HEK293T (cell line): ENCODE measurements at regions not wholly inside any gene's neighbourhood (a gene's known extent, or its start where the extent isn't known, plus 50 kb on each side); places are given as distances from the start of the nearest gene placed in this dataset.
A peak's percentile ranks its signal among the peaks of the same experiment; 100 is the strongest.

Experiments used
- CTCF ChIA-PET: fragments of 350-600 bp; formaldehyde crosslinking; extraction: SDS; loops from one replicate; lab custom pipeline; 2021; ENCODE audit warnings: antibody characterized with exemption, inconsistent platforms; lab: Yijun Ruan, JAX
- POLR2A ChIA-PET: fragments of 350-600 bp; formaldehyde crosslinking; extraction: SDS; loops from one replicate; lab custom pipeline; 2020; ENCODE audit warnings: antibody characterized with exemption, inconsistent platforms; lab: Yijun Ruan, JAX
- DNase-seq: peaks from one replicate; pipeline ENCODE4 v3.0.0; 2012; ENCODE audit warnings: mixed read lengths; ENCODE audit errors: extremely low spot score
- ARNT ChIP-seq: fragments of 450-650 bp; IDR thresholded peaks from 2 replicates; pipeline ENCODE4 v1.6.1; 2017; ENCODE audit warnings: mild to moderate bottlenecking
- BHLHE40 ChIP-seq: fragments of 450-650 bp; IDR thresholded peaks from 2 replicates; pipeline ENCODE4 v1.6.1; 2016; ENCODE audit warnings: mild to moderate bottlenecking, moderate library complexity, borderline replicate concordance
- CTBP1 ChIP-seq: fragments of 450-650 bp; IDR thresholded peaks from 2 replicates; pipeline ENCODE4 v1.6.1; 2016; ENCODE audit warnings: borderline replicate concordance
- ELF4 ChIP-seq: fragments of 450-650 bp; IDR thresholded peaks from 2 replicates; pipeline ENCODE4 v1.6.1; 2017; ENCODE audit warnings: antibody characterized with exemption
- FOXA1 ChIP-seq: fragments of 450-650 bp; IDR thresholded peaks from 2 replicates; pipeline ENCODE4 v1.6.1; 2016; ENCODE audit warnings: mild to moderate bottlenecking
- FOXK2 ChIP-seq: fragments of 450-650 bp; IDR thresholded peaks from 2 replicates; pipeline ENCODE4 v1.6.1; 2016; ENCODE audit warnings: mild to moderate bottlenecking
- FOXM1 ChIP-seq: fragments of 450-650 bp; IDR thresholded peaks from 2 replicates; pipeline ENCODE4 v1.6.1; 2017; ENCODE audit warnings: mild to moderate bottlenecking, borderline replicate concordance
- HDGF ChIP-seq: fragments of 450-650 bp; IDR thresholded peaks from 2 replicates; pipeline ENCODE4 v1.6.1; 2017; ENCODE audit warnings: antibody characterized with exemption, borderline replicate concordance
- L3MBTL2 ChIP-seq: fragments of 450-650 bp; conservative IDR thresholded peaks from 2 replicates; pipeline ENCODE4 v1.6.1; 2016; ENCODE audit warnings: mild to moderate bottlenecking
- LEF1 ChIP-seq: fragments of 450-650 bp; IDR thresholded peaks from 2 replicates; pipeline ENCODE4 v1.6.1; 2017; ENCODE audit warnings: mild to moderate bottlenecking, borderline replicate concordance
- NFRKB ChIP-seq: fragments of 450-650 bp; IDR thresholded peaks from 2 replicates; pipeline ENCODE4 v1.6.1; 2016; ENCODE audit warnings: mild to moderate bottlenecking, moderate library complexity
- PKNOX1 ChIP-seq: fragments of 450-650 bp; IDR thresholded peaks from 2 replicates; pipeline ENCODE4 v1.6.1; 2016
- SP1 ChIP-seq: fragments of 450-650 bp; IDR thresholded peaks from 2 replicates; pipeline ENCODE4 v1.6.1; 2017
- SUZ12 ChIP-seq: fragments of 450-650 bp; IDR thresholded peaks from 2 replicates; pipeline ENCODE4 v1.6.1; 2016; ENCODE audit warnings: mild to moderate bottlenecking
- TARDBP ChIP-seq: fragments of 450-650 bp; IDR thresholded peaks from 2 replicates; pipeline ENCODE4 v1.6.1; 2016
- ZNF384 ChIP-seq: fragments of 450-650 bp; IDR thresholded peaks from 2 replicates; pipeline ENCODE4 v1.6.1; 2016

- POLR2A ChIA-PET, result interaction anchor here (0.8 kb wide), 1 partner anchor 13 kb away, joined by 4 read pairs; no protein-coding TSS in a partner anchor
- CTCF ChIA-PET, result no interaction called here
- TF ChIP-seq L3MBTL2 (no peak), SUZ12 (no peak)
- DNase-seq, result no peak
Observed at GRCh38 chr6:105510746-105511145, 107.9 kb upstream of the PREP start.

- TF ChIP-seq NFRKB, result no peak
- TF ChIP-seq FOXK2, result no peak
- TF ChIP-seq PKNOX1, result no peak
- no peak for TF ChIP-seq SP1
- TF ChIP-seq TARDBP, result no peak
- no peak for TF ChIP-seq ARNT
- TF ChIP-seq ELF4, result no peak
- no peak for TF ChIP-seq HDGF
- TF ChIP-seq FOXM1, result no peak
- TF ChIP-seq LEF1, result no peak
- TF ChIP-seq CTBP1, result no peak
- no peak for TF ChIP-seq SUZ12
- no peak for TF ChIP-seq FOXA1
- TF ChIP-seq BHLHE40, result no peak
- TF ChIP-seq L3MBTL2, result no peak
- TF ChIP-seq ZNF384, result no peak
- ChIA-PET CTCF (interaction anchor here (1.0 kb wide), 1 partner anchor 21 kb away, joined by 3 read pairs; no protein-coding TSS in a partner anchor), POLR2A (interaction anchor here (0.8 kb wide), 1 partner anchor 12 kb away, joined by 4 read pairs; no protein-coding TSS in a partner anchor)
- peak; percentile 19 for DNase-seq
Observed at GRCh38 chr6:105509506-105510331, 106.8 kb upstream of the PREP start.

- DNase-seq, result no peak
- TF ChIP-seq FOXK2, result no peak
- no peak for TF ChIP-seq ZNF384
- no peak for TF ChIP-seq CTBP1
- TF ChIP-seq PKNOX1, result no peak
- no peak for TF ChIP-seq SP1
- TF ChIP-seq ARNT, result no peak
- no peak for TF ChIP-seq NFRKB
- TF ChIP-seq ELF4, result no peak
- no peak for TF ChIP-seq FOXM1
- no peak for TF ChIP-seq FOXA1
- no peak for TF ChIP-seq BHLHE40
- no peak for TF ChIP-seq L3MBTL2
- ChIA-PET POLR2A (no interaction called here), CTCF (no interaction called here)
Observed at GRCh38 chr6:105507811-105508210, 104.9 kb upstream of the PREP start.

- ChIA-PET POLR2A (no interaction called here), CTCF (no interaction called here)
- no peak for TF ChIP-seq ZNF384
- DNase-seq, result no peak
Observed at GRCh38 chr6:105504706-105505105, 101.8 kb upstream of the PREP start.

- ChIA-PET CTCF (interaction anchor here (0.6 kb wide), 1 partner anchor 332 kb away, joined by 3 read pairs; no protein-coding TSS in a partner anchor), POLR2A (no interaction called here)
- no peak for DNase-seq
- TF ChIP-seq SP1, result no peak
- TF ChIP-seq FOXM1, result no peak
- TF ChIP-seq TARDBP, result no peak
- no peak for TF ChIP-seq NFRKB
- TF ChIP-seq LEF1, result no peak
- no peak for TF ChIP-seq FOXA1
- TF ChIP-seq HDGF, result no peak
- no peak for TF ChIP-seq SUZ12
- TF ChIP-seq FOXK2, result no peak
- no peak for TF ChIP-seq ELF4
- no peak for TF ChIP-seq CTBP1
- TF ChIP-seq PKNOX1, result no peak
Observed at GRCh38 chr6:105503641-105504040, 100.8 kb upstream of the PREP start.

- TF ChIP-seq TARDBP (no peak), ZNF384 (no peak), FOXM1 (no peak), NFRKB (no peak), BHLHE40 (no peak), FOXK2 (no peak), CTBP1 (no peak), SP1 (no peak), ELF4 (no peak), HDGF (no peak), LEF1 (no peak)
- ChIA-PET POLR2A (no interaction called here), CTCF (interaction anchor here (1.1 kb wide), 1 partner anchor 70 kb away, joined by 3 read pairs; no protein-coding TSS in a partner anchor)
Observed at GRCh38 chr6:105501826-105502344, 99.0 kb upstream of the PREP start.

More at GRCh38 chr6:105501826-105502344, 99.0 kb upstream of the PREP start:
- DNase-seq, result no peak
